ENCODE measurements at regions not wholly inside any gene's neighbourhood (a gene's known extent, or its start where the extent isn't known, plus 50 kb on each side); places are given as distances from the start of the nearest gene placed in this dataset.

DNA sequence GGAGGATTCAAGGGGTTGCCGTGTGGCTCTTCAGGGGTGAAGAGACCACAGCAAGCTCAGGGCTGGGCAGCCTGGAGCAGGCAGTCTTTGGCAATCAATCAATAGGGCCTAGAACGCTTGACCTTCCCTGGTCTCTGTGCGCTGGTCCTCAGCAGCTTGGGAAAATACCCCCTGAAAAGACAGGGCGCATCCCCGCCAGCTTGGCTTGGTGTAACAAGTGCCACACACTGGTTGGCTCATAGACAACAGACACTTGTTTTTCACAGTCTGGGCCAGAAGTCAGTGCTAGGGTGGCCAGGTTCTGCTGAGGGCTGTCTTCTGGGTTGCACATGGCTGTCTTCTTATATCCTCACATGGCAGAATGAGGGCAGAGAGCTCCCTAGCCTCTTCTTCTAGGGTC, 141.1 kb downstream of the HSD17B3 start:
- no peaks in the 10 kb centered on the region for H3K79me2 ChIP-seq (ENCODE audit: control insufficient read depth, insufficient read depth, low read length)
- peaks cover 0 to 4% of the 10 kb centered on the region in 2 experiments for H3K27me3 ChIP-seq (ENCODE audit: control insufficient read depth in 2 of 2, insufficient read depth in 2 of 2, low read length in 2 of 2)
- no peak overlapping the region for H3K27ac ChIP-seq (ENCODE audit: insufficient read depth, low read depth, low read length)
- intact Hi-C loops (cut with micrococcal nuclease) = no loop called here
- no peak for DNase-seq (ENCODE audit: low read depth, low spot score)
- BruUV-seq (replicated peaks) = no TSS peak
- H3K4me2 ChIP-seq (ENCODE audit: insufficient read depth, low read length) = no peak overlapping the region
- no peaks in the 10 kb centered on the region for H3K9me1 ChIP-seq (replicated peaks; ENCODE audit: control insufficient read depth, extremely low read depth, insufficient read depth, low read length)
- FAIRE-seq = no peak
- H4K20me1 ChIP-seq (replicated peaks; ENCODE audit: control insufficient read depth, extremely low read depth, insufficient read depth, low read length) = no peaks in the 10 kb centered on the region
- H3K9ac ChIP-seq (replicated peaks; ENCODE audit: extremely low read depth, insufficient read depth, low read length) = no peak overlapping the region
- peaks cover 12% of the 10 kb centered on the region for H3K4me1 ChIP-seq (ENCODE audit: control insufficient read depth, extremely low read depth, insufficient read depth, low read length)
- no peak overlapping the region for H2AFZ ChIP-seq (ENCODE audit: low read depth, low read length)
- CTCF ChIA-PET = interaction anchor here (1.2 to 1.3 kb wide), 3 partner anchors 10 to 57 kb away, joined by 3 to 6 read pairs (median 5); no protein-coding TSS in a partner anchor
- no peak overlapping the region for H3K4me3 ChIP-seq (replicated peaks in 1 of 3; ENCODE audit: insufficient read depth in 1 of 3, low read depth in 1 of 3, low read length in 3 of 3)
- H3K9me3 ChIP-seq (replicated peaks; ENCODE audit: control insufficient read depth, insufficient read depth, low read length) = no peaks in the 10 kb centered on the region
- POLR2A ChIA-PET = no interaction called here
- dilution Hi-C loops (cut with MboI; ENCODE audit: extremely low pct_ligation_motif_present, low sequenced_read_pairs) = no loop called here
- H3K36me3 ChIP-seq (ENCODE audit: control insufficient read depth in 2 of 2, extremely low read depth in 1 of 2, insufficient read depth in 2 of 2, low read length in 2 of 2) = no peaks in the 10 kb centered on the region
- TF ChIP-seq POLR2A (IDR thresholded peaks at IDR 0.05; ENCODE audit: low read depth, low read length) (no peak), EZH2 (IDR thresholded peaks at IDR 0.05; ENCODE audit: borderline replicate concordance, low read depth, low read length, severe bottlenecking) (no peak), MYC (IDR thresholded peaks at IDR 0.05; ENCODE audit: low read depth, low read length) (no peak)
- TF ChIP-seq, protein P1, sequence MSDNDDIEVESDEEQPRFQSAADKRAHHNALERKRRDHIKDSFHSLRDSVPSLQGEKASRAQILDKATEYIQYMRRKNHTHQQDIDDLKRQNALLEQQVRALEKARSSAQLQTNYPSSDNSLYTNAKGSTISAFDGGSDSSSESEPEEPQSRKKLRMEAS (IDR thresholded peaks at IDR 0.05; ENCODE audit: insufficient read depth, insufficient read length) = no peak

DNA sequence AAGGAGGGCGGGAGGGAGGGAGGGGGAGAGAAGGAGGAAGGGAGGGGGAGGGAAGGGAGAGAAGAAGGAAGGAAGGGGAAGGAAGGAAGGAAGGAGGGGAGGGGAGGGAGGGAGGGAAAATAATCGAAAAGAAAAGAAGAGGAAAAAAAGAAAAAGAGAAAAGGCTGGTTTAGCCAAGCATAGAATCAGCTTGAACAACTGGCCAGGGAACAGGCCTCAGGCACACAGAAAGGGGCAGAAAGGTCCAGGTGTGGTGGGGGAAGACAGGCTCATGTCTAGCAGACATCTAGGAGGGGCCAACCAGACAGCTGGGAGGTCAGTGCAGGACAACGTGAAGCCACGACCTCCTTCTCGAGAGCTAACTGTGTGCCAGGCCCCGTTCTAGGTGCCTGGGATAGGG, 141.8 kb downstream of the HSD17B3 start:
- no peak overlapping the region for H3K27ac ChIP-seq (ENCODE audit: insufficient read depth, low read depth, low read length)
- CTCF ChIA-PET = no interaction called here
- no peaks in the 10 kb centered on the region for H3K9me1 ChIP-seq (replicated peaks; ENCODE audit: control insufficient read depth, extremely low read depth, insufficient read depth, low read length)
- POLR2A ChIA-PET = no interaction called here
- H3K9ac ChIP-seq (replicated peaks; ENCODE audit: extremely low read depth, insufficient read depth, low read length) = no peak overlapping the region
- BruUV-seq (replicated peaks) = no TSS peak
- intact Hi-C loops (cut with micrococcal nuclease) (no loop called here), dilution Hi-C loops (cut with MboI; ENCODE audit: extremely low pct_ligation_motif_present, low sequenced_read_pairs) (no loop called here)
- no peaks in the 10 kb centered on the region for H3K9me3 ChIP-seq (replicated peaks; ENCODE audit: control insufficient read depth, insufficient read depth, low read length)
- H2AFZ ChIP-seq (ENCODE audit: low read depth, low read length) = no peak overlapping the region
- TF ChIP-seq MYC (IDR thresholded peaks at IDR 0.05; ENCODE audit: low read depth, low read length) (no peak), EZH2 (IDR thresholded peaks at IDR 0.05; ENCODE audit: borderline replicate concordance, low read depth, low read length, severe bottlenecking) (no peak), JUN (IDR thresholded peaks at IDR 0.05; ENCODE audit: borderline replicate concordance, insufficient read depth, insufficient read length, low read depth) (no peak), POLR2AphosphoS5 (IDR thresholded peaks at IDR 0.05; ENCODE audit: insufficient read depth, low read depth, low read length) (no peak), FOS (IDR thresholded peaks at IDR 0.05; ENCODE audit: borderline replicate concordance, insufficient read depth, low read length) (no peak), POLR2A (IDR thresholded peaks at IDR 0.05; ENCODE audit: low read depth, low read length) (no peak), GATA2 (IDR thresholded peaks at IDR 0.05; ENCODE audit: insufficient read depth, insufficient read length, low read depth, low read length) (no peak)
- TF ChIP-seq, protein P1 (IDR thresholded peaks at IDR 0.05; ENCODE audit: insufficient read depth, insufficient read length) = no peak
- TF ChIP-seq, protein P2, sequence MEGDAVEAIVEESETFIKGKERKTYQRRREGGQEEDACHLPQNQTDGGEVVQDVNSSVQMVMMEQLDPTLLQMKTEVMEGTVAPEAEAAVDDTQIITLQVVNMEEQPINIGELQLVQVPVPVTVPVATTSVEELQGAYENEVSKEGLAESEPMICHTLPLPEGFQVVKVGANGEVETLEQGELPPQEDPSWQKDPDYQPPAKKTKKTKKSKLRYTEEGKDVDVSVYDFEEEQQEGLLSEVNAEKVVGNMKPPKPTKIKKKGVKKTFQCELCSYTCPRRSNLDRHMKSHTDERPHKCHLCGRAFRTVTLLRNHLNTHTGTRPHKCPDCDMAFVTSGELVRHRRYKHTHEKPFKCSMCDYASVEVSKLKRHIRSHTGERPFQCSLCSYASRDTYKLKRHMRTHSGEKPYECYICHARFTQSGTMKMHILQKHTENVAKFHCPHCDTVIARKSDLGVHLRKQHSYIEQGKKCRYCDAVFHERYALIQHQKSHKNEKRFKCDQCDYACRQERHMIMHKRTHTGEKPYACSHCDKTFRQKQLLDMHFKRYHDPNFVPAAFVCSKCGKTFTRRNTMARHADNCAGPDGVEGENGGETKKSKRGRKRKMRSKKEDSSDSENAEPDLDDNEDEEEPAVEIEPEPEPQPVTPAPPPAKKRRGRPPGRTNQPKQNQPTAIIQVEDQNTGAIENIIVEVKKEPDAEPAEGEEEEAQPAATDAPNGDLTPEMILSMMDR (IDR thresholded peaks at IDR 0.05; ENCODE audit: extremely low read depth in 1 of 2, insufficient read depth in 1 of 2, low read depth in 1 of 2, low read length in 2 of 2) = no peak
- no peaks in the 10 kb centered on the region for H3K79me2 ChIP-seq (ENCODE audit: control insufficient read depth, insufficient read depth, low read length)
- no peak overlapping the region for H3K4me3 ChIP-seq (replicated peaks in 1 of 3; ENCODE audit: insufficient read depth in 1 of 3, low read depth in 1 of 3, low read length in 3 of 3)
- no peaks in the 10 kb centered on the region for H4K20me1 ChIP-seq (replicated peaks; ENCODE audit: control insufficient read depth, extremely low read depth, insufficient read depth, low read length)
- no peak overlapping the region for H3K4me2 ChIP-seq (ENCODE audit: insufficient read depth, low read length)
- FAIRE-seq (no peak), DNase-seq (ENCODE audit: low read depth, low spot score) (no peak)
- peaks cover 0 to 4% of the 10 kb centered on the region in 2 experiments for H3K27me3 ChIP-seq (ENCODE audit: control insufficient read depth in 2 of 2, insufficient read depth in 2 of 2, low read length in 2 of 2)
- H3K36me3 ChIP-seq (ENCODE audit: control insufficient read depth in 2 of 2, extremely low read depth in 1 of 2, insufficient read depth in 2 of 2, low read length in 2 of 2) = no peaks in the 10 kb centered on the region
- H3K4me1 ChIP-seq (ENCODE audit: control insufficient read depth, extremely low read depth, insufficient read depth, low read length) = peaks cover 12% of the 10 kb centered on the region

Data from endothelial cell of umbilical vein (primary cell).